ENCODE measurements at regions not wholly inside any gene's neighbourhood (a gene's known extent, or its start where the extent isn't known, plus 50 kb on each side); places are given as distances from the start of the nearest gene placed in this dataset.
"Not testable (repeated sequence)": the region's sequence is repeated elsewhere in the genome, so short reads cannot be mapped to it uniquely, and the experiment has no call there.

- DNase-seq (ENCODE audit: low read depth): no peak
Observed at GRCh38 chr2:226169751-226170581, 629.7 kb downstream of the IRS1 start.

DNA sequence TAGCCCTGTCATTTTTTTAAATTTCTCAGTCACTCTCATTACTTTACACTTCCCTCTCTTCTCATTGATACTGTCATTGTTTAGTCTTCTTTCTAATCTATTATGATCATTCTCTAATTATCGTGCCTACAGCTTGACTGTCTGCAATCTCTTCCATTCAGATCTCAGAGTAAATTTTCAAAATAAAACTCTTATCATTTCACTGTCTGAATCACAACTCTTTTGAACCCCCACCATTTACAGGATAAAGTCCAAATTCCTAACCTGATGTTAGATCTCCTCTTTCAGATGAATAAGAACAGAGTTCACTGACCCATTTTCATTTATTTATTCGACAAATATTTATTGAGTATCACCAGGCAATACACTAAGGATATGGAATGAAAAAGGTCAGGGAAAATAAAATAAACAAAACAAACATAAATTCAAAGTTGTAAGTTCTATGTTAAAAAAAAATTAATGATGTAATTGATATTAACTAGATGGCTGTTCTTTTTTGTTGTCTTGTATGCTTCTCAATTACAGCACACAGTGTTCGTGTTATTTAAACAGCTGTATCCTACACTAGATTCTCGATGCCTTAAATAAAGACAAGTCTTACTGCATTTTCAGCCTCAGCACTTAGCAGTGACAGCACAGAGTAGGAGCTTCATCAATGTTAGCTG lies 631.0 kb downstream of the IRS1 start:
- no peak for DNase-seq (ENCODE audit: low read depth)

- DNase-seq (ENCODE audit: low read depth): no peak
Observed at GRCh38 chr2:226164512-226164911, 635.1 kb downstream of the IRS1 start.

- not testable (repeated sequence) for DNase-seq (ENCODE audit: low read depth)
Observed at GRCh38 chr2:226160617-226161016, 639.0 kb downstream of the IRS1 start.

- no peak for DNase-seq (ENCODE audit: low read depth)
Observed at GRCh38 chr2:226159875-226160479, 639.6 kb downstream of the IRS1 start.

GRCh38 chr2:226158940-226159339 lies 640.7 kb downstream of the IRS1 start:
- no peak for DNase-seq (ENCODE audit: low read depth)

DNA sequence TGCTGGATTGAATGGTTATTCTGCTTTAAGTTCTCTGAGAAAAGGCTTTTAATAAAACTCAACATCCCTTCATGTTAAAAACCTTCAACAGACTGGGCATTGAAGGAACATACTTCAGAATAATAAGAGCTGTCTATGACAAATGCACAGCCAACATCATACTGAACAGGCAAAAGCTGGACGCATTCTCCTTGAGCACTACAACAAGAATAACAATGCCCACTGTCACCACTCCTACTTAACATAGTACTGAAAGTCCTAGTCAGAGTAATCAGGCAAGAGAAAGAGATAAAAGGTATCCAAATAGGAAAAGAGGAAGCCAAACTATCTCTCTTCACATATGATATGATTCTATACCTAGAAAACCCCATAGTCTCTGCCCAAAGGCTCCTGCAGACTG lies 641.4 kb downstream of the IRS1 start:
- DNase-seq (ENCODE audit: low read depth): no peak

DNA sequence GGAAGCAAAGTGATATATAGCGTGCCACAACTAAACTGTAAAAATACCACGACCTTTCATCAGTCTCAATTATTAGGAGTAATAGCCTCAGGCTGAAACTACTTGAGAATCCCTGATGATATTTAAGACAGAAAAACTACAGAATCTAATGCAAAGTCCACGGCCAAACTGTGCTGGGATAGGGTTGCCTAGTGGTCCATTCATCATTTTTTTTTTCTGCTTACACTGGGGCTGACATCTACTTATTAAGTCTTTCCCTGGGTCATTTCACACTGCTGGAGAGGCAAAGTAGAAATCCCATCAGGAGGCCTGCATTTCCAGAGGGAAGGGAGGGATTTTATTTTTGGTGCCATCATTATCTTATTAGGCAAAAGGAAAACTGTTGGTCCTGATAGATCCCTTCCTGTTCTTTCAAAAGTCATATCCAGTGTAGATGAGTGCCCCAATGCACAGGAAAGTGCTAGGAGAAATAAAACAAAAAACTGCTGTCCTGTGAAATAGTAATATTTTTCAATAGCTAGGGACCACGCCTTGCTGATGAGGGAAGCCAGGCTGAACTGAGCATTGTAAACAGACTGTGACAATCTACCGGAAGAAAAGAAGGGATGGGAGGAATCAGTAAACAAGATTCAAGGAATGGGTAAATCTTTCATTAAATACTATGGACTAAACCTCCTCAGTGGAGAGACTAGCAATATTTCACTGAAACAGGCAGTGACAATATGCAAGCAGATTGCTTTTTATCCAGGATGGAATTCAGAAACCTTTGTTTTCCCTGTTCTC lies 644.3 kb downstream of the IRS1 start:
- no peak for DNase-seq (ENCODE audit: low read depth)

GRCh38 chr2:226154610-226155009 lies 645.0 kb downstream of the IRS1 start:
- no peak for DNase-seq (ENCODE audit: low read depth)

DNA sequence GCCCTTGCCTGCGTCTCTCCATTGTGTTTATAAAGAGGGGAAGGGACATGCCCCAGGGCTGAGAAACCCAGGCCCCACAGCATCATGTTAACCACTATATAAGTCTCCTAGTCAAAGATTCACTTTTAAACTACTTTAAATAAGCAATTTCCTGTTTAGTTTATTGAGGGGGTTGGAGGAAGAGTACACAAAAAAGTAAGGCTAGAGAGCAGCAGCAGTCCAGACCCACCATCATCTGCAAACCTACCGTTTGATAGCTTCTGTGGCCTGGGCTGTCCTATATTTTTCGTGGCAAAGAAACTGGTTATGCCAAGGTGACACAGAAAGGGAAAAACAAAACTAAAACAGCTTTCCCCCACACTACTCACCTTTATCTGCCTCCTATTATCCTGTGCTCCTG lies 646.1 kb downstream of the IRS1 start:
- no peak for DNase-seq (ENCODE audit: low read depth)

- no peak for DNase-seq (ENCODE audit: low read depth)
Observed at GRCh38 chr2:226151157-226151556, 648.5 kb downstream of the IRS1 start.

DNA sequence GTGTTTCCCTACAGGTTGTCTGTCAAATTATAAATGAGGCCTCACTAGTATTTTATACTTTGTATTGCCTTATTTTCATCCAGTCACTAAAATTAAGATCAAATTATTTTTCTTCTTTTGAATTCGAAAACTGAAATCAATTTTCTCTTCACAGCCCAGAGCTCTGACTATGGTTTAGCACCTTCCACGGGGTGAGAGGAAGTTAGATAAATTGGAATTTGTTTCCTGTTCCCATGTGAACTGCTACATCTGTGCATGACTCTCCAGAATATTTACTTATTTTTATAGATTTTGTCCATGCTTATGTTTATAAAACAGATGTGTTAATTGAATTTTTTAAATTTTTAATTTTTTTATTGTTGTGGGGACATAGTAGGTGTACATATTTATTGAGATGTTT lies 656.5 kb downstream of the IRS1 start:
- no peak for DNase-seq (ENCODE audit: low read depth)

GRCh38 chr2:226142463-226142862 lies 657.2 kb downstream of the IRS1 start:
- DNase-seq (ENCODE audit: low read depth): no peak

GRCh38 chr2:226140594-226140993 lies 659.0 kb downstream of the IRS1 start:
- no peak for DNase-seq (ENCODE audit: low read depth)

- no peak for DNase-seq (ENCODE audit: low read depth)
Observed at GRCh38 chr2:226139759-226140158, 659.9 kb downstream of the IRS1 start.

DNA sequence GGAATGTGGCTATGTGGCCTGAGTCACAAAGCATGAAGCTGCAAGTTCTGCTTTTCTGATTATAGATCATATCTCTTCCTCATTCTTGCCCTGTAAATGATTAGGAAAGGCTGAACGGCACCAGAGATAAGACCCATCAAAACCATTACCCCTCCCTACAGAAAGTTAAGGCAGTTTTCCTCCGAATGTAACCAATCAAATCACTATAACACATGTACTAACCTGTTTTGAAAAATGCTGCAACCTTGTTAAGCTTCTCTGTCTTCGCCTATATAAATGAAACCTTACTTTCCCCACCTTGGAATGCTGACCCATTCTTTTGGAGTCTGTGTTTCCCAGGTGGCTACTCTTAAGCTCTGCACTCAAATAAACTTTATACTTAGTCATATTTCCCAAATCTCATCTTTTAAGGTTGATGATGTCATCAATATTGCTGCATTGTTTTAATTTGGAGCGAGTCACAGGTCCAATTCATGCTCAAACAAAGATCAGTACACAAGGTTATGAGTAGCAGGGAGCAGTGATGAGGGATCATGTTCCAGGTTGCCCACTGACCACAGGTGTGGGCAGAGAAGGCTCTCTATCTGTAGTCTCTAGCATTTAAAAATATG lies 662.3 kb downstream of the IRS1 start:
- no peak for DNase-seq (ENCODE audit: low read depth)

- DNase-seq (ENCODE audit: low read depth): no peak
Observed at GRCh38 chr2:226136739-226137138, 662.9 kb downstream of the IRS1 start.

DNA sequence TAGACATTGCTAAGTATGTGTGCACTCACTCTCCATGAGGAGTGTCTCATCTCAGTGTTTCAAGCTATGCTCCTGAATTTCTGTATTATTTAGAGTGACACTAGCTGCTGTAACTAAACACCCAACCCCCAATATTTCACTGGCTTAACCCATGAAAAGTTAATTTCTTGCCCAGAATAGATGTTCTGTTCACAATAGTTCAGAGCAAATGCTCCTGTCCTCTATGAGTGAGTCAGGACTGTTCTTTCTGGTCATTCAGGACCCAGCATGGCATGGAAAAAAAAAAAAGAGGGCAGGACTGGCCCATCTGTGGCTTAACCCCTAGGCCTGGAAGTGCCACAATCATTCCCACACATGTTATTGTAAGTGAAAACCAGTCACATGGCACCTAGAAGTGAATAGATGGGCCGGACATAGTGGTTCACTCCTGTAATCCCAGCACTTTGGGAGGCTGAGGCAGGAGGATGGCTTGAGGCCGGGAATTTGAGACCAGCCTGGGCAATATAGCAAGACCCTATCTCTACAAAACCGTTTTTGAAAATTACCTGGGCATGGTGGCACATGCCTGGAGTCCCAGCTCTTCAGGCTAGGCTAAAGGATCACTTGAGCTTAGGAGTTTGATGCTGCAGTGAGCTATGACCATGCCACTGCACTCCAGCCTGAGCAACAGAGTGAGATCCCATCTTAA lies 663.6 kb downstream of the IRS1 start:
- no peak for DNase-seq (ENCODE audit: low read depth)

- no peak for DNase-seq (ENCODE audit: low read depth)
Observed at GRCh38 chr2:226132323-226133215, 667.1 kb downstream of the IRS1 start.

DNA sequence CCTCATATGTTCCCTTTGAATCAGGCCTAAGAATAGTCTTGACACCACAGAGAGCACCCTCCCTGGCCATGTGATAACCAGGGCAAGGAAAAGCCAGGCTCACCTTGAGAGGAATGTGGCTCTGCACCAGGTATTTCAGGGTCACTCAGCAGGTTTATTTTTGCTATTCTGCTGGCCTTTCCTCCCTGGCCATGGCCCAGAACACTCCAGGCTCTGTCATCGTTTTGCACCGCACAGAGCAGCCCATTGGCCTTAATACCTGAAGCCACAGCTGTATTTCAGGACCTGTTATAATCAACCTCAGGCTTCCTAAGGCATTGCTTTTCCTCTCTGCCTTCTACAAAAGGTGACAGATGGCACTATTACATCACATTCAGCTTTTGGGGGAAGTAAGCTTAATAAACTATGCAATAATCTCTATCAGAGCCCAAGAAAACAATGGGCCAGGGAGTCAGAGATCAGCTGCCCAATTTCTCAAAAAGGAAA lies 668.3 kb downstream of the IRS1 start:
- no peak for DNase-seq (ENCODE audit: low read depth)

All from Daoy (cell line).